Heart left ventricle (tissue), 13 donors: ENCODE measurements at regions not wholly inside any gene's neighbourhood (a gene's known extent, or its start where the extent isn't known, plus 50 kb on each side); places are given as distances from the start of the nearest gene placed in this dataset.

ENCODE experiments used
- POLR2A ChIP-seq, 2 donors: fragments of 450-650 bp; IDR thresholded peaks; one replicate each; pipeline ENCODE4 v1.6.1; 2017; ENCODE audit warnings: antibody characterized with exemption in 2 of 2, mild to moderate bottlenecking in 2 of 2, moderate library complexity in 2 of 2
- TF ChIP-seq, protein P1 (sequence below), 12 donors: fragments of 200-600 bp; sonication (generic) in 4 of 12; IDR thresholded peaks; one replicate each; pipeline versions ENCODE4 v1.5.0 to v1.8.0; 2018 to 2022; ENCODE audit warnings: antibody characterized with exemption in 12 of 12, mild to moderate bottlenecking in 5 of 12
- donor health status: ischemic (EF 13 %, LVEDD 7.1; RV severe dilation, severe dysfunction).
- donor health status: DM: no; HTN: yes; CAD: no.
- donor health status: DM: no; HTN: no; CAD: no.
- donor health status: ischemic (EF 25% LVEDD 6.9; RV normal size, moderate dysfunction).
- donor health status: ischemic (EF 25% LVEDD 5.7; RV mildly dilated, moderate dysfunction).
- donor health status: ischemic (EF 35%, LVEDD 5.7; RV mildly dilated, moderate dysfunction).
- donor health status: nonischemic (EF 11% LVEDD 7.7; RV severe dilation, severe dysfunction).
- donor health status: DM: yes; HTN: yes; CAD: no.
- donor health status: PGD.
- donor health status: ischemic (EF 29% LVEDD 5.4; RV normal size, mild dysfunction).
- donor health status: nonischemic (EF 23%, LVEDD 6.1; RV moderate dilation, normal function).

DNA sequence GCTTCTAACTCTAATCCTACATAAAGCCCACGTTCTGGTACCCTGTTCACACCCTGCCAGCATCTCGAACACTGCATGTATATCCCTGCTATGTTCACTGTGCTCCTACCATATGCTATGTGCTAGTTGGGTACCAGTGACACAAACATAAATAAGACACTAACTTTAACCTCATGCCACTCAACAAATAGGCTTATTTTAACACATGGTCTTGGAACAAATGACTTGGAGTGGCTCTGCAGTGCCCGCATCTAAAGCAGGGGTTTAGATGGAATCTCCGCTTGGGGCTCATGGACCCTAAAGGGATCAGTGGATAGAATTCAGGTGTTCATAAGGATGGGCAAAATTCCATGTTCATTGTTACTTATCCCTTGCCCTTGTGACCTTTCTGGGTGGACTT lies 175.7 kb upstream of the ZKSCAN2 start:
- TF ChIP-seq, protein P1, sequence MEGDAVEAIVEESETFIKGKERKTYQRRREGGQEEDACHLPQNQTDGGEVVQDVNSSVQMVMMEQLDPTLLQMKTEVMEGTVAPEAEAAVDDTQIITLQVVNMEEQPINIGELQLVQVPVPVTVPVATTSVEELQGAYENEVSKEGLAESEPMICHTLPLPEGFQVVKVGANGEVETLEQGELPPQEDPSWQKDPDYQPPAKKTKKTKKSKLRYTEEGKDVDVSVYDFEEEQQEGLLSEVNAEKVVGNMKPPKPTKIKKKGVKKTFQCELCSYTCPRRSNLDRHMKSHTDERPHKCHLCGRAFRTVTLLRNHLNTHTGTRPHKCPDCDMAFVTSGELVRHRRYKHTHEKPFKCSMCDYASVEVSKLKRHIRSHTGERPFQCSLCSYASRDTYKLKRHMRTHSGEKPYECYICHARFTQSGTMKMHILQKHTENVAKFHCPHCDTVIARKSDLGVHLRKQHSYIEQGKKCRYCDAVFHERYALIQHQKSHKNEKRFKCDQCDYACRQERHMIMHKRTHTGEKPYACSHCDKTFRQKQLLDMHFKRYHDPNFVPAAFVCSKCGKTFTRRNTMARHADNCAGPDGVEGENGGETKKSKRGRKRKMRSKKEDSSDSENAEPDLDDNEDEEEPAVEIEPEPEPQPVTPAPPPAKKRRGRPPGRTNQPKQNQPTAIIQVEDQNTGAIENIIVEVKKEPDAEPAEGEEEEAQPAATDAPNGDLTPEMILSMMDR (IDR thresholded peaks at IDR 0.05) = no peak
- no peak for TF ChIP-seq POLR2A (IDR thresholded peaks at IDR 0.05)
